ENCODE measurements at regions not wholly inside any gene's neighbourhood (a gene's known extent, or its start where the extent isn't known, plus 50 kb on each side); places are given as distances from the start of the nearest gene placed in this dataset.

DNA sequence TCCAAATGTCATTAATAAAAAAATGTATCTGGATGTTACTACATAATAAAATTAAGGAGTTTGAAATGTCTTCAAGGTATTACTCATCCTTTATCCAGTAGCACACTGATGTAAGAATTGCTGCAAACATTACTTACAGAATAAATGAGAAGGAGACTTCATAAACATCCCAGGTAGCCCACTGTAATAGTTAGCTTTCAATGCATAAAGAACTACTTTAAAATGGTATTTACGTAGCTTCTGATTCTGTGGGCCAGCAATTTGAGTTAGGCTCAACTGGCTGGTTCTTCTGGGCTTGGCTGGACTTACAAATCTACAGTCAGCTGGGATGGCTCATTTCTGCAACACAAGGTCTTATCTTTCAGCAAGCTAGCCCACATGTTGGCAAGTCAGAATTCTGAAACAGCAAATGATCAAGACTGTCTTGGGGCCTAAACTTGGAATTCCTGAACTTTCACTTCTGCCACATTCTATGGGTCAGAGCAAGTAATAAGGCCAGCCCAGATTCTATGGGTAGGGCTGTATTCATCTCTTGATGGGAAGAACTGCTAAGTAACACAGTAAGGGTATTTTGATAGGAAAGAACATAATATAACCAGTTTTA lies 522.5 kb downstream of the IQCM start (continued):
- TF ChIP-seq TP53 (CRISPR knock-in tag; IDR thresholded peaks at IDR 0.05) (no peak), EHMT2 (IDR thresholded peaks at IDR 0.05; ENCODE audit: low read depth) (no peak), POLR2A (IDR thresholded peaks at IDR 0.05; ENCODE audit: low read length) (no peak)
- TF ChIP-seq, protein P1, sequence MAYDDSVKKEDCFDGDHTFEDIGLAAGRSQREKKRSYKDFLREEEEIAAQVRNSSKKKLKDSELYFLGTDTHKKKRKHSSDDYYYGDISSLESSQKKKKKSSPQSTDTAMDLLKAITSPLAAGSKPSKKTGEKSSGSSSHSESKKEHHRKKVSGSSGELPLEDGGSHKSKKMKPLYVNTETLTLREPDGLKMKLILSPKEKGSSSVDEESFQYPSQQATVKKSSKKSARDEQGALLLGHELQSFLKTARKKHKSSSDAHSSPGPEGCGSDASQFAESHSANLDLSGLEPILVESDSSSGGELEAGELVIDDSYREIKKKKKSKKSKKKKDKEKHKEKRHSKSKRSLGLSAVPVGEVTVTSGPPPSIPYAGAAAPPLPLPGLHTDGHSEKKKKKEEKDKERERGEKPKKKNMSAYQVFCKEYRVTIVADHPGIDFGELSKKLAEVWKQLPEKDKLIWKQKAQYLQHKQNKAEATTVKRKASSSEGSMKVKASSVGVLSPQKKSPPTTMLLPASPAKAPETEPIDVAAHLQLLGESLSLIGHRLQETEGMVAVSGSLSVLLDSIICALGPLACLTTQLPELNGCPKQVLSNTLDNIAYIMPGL (CRISPR knock-in tag; IDR thresholded peaks at IDR 0.05; ENCODE audit: borderline replicate concordance), result no peak

DNA sequence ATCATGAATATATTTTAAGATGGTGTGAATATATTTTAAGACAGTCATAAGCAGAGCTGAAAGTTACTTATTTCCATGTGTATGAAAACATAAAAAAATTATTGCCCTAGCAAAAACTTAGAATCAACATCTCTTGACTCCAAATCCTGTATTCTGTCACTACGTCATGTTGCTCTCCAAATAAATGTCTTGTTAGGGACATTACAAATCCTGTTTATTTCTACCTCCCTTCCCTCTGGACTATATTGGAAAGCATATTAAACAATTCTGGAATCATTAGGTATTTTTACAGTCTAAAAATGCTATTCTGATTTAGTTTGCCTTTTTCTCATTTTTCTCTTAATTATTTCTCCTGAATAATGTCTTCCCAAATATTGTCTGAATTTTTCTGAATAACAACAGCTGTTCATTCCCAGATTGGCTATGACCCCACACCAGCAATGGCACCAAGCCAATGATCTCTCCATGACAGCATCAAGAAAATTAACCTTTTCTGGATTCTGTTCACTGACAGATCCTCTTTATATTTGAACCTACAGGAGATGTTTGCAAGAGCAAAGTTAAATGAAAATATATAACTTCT lies 523.1 kb downstream of the IQCM start:
- ATAC-seq, result no peak
- POLR2A ChIA-PET, result no interaction called here
- no peak overlapping the region for H3K27ac ChIP-seq

More for the DNA sequence above, 523.1 kb downstream of the IQCM start:
- no peaks in the 10 kb centered on the region for H3K9me3 ChIP-seq
- FAIRE-seq (no peak), DNase-seq (ENCODE audit: low read depth in 1 of 2, low spot score in 1 of 2) (no peak)
- H3K4me1 ChIP-seq, result no peaks in the 10 kb centered on the region
- CTCF ChIA-PET, result no interaction called here
- TF ChIP-seq, protein P2, sequence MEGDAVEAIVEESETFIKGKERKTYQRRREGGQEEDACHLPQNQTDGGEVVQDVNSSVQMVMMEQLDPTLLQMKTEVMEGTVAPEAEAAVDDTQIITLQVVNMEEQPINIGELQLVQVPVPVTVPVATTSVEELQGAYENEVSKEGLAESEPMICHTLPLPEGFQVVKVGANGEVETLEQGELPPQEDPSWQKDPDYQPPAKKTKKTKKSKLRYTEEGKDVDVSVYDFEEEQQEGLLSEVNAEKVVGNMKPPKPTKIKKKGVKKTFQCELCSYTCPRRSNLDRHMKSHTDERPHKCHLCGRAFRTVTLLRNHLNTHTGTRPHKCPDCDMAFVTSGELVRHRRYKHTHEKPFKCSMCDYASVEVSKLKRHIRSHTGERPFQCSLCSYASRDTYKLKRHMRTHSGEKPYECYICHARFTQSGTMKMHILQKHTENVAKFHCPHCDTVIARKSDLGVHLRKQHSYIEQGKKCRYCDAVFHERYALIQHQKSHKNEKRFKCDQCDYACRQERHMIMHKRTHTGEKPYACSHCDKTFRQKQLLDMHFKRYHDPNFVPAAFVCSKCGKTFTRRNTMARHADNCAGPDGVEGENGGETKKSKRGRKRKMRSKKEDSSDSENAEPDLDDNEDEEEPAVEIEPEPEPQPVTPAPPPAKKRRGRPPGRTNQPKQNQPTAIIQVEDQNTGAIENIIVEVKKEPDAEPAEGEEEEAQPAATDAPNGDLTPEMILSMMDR (IDR thresholded peaks at IDR 0.05), result no peak
- TF ChIP-seq, protein P3, sequence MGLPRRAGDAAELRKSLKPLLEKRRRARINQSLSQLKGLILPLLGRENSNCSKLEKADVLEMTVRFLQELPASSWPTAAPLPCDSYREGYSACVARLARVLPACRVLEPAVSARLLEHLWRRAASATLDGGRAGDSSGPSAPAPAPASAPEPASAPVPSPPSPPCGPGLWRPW (IDR thresholded peaks at IDR 0.05), result no peak
- TF ChIP-seq ZSCAN20 (CRISPR knock-in tag; IDR thresholded peaks at IDR 0.05), result no peak
- no peak for TF ChIP-seq NPAS2 (CRISPR knock-in tag; IDR thresholded peaks at IDR 0.05; ENCODE audit: borderline replicate concordance)
- no peak for TF ChIP-seq TP53 (CRISPR knock-in tag; IDR thresholded peaks at IDR 0.05)
- no peak for TF ChIP-seq ZC3H11A (IDR thresholded peaks at IDR 0.05)
- TF ChIP-seq, protein P4, sequence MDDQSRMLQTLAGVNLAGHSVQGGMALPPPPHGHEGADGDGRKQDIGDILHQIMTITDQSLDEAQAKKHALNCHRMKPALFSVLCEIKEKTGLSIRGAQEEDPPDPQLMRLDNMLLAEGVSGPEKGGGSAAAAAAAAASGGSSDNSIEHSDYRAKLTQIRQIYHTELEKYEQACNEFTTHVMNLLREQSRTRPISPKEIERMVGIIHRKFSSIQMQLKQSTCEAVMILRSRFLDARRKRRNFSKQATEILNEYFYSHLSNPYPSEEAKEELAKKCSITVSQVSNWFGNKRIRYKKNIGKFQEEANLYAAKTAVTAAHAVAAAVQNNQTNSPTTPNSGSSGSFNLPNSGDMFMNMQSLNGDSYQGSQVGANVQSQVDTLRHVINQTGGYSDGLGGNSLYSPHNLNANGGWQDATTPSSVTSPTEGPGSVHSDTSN (IDR thresholded peaks at IDR 0.05), result no peak
- TF ChIP-seq ESRRA (IDR thresholded peaks at IDR 0.05; ENCODE audit: borderline replicate concordance, low read length), result no peak
- TF ChIP-seq, protein P1 (CRISPR knock-in tag; IDR thresholded peaks at IDR 0.05; ENCODE audit: borderline replicate concordance), result no peak
- TF ChIP-seq CEBPB (IDR thresholded peaks at IDR 0.05), result no peak
- TF ChIP-seq, protein P5, sequence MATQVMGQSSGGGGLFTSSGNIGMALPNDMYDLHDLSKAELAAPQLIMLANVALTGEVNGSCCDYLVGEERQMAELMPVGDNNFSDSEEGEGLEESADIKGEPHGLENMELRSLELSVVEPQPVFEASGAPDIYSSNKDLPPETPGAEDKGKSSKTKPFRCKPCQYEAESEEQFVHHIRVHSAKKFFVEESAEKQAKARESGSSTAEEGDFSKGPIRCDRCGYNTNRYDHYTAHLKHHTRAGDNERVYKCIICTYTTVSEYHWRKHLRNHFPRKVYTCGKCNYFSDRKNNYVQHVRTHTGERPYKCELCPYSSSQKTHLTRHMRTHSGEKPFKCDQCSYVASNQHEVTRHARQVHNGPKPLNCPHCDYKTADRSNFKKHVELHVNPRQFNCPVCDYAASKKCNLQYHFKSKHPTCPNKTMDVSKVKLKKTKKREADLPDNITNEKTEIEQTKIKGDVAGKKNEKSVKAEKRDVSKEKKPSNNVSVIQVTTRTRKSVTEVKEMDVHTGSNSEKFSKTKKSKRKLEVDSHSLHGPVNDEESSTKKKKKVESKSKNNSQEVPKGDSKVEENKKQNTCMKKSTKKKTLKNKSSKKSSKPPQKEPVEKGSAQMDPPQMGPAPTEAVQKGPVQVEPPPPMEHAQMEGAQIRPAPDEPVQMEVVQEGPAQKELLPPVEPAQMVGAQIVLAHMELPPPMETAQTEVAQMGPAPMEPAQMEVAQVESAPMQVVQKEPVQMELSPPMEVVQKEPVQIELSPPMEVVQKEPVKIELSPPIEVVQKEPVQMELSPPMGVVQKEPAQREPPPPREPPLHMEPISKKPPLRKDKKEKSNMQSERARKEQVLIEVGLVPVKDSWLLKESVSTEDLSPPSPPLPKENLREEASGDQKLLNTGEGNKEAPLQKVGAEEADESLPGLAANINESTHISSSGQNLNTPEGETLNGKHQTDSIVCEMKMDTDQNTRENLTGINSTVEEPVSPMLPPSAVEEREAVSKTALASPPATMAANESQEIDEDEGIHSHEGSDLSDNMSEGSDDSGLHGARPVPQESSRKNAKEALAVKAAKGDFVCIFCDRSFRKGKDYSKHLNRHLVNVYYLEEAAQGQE (IDR thresholded peaks at IDR 0.05), result no peak
- no peak for TF ChIP-seq EP300 (IDR thresholded peaks at IDR 0.05)
- TF ChIP-seq, protein P6, sequence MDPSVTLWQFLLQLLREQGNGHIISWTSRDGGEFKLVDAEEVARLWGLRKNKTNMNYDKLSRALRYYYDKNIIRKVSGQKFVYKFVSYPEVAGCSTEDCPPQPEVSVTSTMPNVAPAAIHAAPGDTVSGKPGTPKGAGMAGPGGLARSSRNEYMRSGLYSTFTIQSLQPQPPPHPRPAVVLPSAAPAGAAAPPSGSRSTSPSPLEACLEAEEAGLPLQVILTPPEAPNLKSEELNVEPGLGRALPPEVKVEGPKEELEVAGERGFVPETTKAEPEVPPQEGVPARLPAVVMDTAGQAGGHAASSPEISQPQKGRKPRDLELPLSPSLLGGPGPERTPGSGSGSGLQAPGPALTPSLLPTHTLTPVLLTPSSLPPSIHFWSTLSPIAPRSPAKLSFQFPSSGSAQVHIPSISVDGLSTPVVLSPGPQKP (IDR thresholded peaks at IDR 0.05; ENCODE audit: low read depth, low read length), result no peak
- no peak for TF ChIP-seq POLR2A (IDR thresholded peaks at IDR 0.05; ENCODE audit: low read length)
- TF ChIP-seq SMC3 (IDR thresholded peaks at IDR 0.05), result no peak
- TF ChIP-seq FOXS1 (CRISPR knock-in tag; IDR thresholded peaks at IDR 0.05), result no peak
- TF ChIP-seq MAZ (IDR thresholded peaks at IDR 0.05; ENCODE audit: borderline replicate concordance, low read depth, low read length), result no peak
- no peak for TF ChIP-seq CHD4 (IDR thresholded peaks at IDR 0.05; ENCODE audit: borderline replicate concordance)
- no peak for TF ChIP-seq CBX8 (IDR thresholded peaks at IDR 0.05)
- no peak overlapping the region for H3K4me2 ChIP-seq
- 29% methylated on average over 1 of the region's 1 CpG for WGBS (ENCODE audit: missing lambda C conversion rate)
- H3K4me3 ChIP-seq, result no peak overlapping the region
